GM12873 (cell line): ENCODE measurements at regions not wholly inside any gene's neighbourhood (a gene's known extent, or its start where the extent isn't known, plus 50 kb on each side); places are given as distances from the start of the nearest gene placed in this dataset.

Experiments
- TF ChIP-seq, protein P1 (sequence below): IDR thresholded peaks from 2 replicates; pipeline ENCODE4 v1.5.1; 2012; ENCODE audit warnings: low read depth, mild to moderate bottlenecking, moderate library complexity, low read length, control low read depth; ENCODE audit not compliant: insufficient read depth; ENCODE audit errors: missing control alignments

DNA sequence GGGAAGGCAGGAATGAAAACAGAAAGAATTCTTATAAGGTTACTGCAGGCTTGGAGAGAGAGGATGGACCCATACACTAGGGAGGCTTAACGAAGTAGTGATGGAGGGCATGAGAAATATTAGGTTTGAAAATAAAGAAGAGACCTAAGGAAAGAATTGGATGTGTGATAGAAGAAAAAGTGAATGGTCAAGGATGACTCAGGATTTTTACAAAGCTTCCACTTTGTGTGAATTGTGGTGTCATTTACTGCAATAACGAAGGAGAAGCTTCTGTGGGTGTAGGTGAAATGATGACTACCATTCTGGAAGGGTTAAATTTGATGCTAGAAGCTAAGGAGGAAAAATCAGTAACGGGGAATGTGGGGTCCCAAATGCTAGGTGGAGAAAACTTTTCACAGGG, 191.2 kb downstream of the UTRN start:
- TF ChIP-seq, protein P1, sequence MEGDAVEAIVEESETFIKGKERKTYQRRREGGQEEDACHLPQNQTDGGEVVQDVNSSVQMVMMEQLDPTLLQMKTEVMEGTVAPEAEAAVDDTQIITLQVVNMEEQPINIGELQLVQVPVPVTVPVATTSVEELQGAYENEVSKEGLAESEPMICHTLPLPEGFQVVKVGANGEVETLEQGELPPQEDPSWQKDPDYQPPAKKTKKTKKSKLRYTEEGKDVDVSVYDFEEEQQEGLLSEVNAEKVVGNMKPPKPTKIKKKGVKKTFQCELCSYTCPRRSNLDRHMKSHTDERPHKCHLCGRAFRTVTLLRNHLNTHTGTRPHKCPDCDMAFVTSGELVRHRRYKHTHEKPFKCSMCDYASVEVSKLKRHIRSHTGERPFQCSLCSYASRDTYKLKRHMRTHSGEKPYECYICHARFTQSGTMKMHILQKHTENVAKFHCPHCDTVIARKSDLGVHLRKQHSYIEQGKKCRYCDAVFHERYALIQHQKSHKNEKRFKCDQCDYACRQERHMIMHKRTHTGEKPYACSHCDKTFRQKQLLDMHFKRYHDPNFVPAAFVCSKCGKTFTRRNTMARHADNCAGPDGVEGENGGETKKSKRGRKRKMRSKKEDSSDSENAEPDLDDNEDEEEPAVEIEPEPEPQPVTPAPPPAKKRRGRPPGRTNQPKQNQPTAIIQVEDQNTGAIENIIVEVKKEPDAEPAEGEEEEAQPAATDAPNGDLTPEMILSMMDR = no peak

DNA sequence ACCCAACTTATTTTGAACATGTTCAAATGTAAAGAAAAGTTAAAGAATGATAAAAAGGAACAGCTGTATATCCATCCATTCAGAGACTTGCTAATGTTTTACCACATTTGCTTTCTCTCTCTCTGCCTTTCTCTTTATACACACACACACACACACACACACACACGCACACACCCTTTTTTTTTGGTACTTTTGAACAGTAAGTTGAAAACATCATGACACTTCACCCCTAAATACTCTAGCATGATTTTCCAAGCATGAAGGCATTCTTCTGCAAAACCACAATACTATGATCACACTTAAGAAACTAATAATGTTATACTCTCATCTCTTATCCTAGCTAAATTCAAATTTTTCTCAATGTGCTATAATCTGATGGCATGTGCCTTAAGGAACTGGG, 192.3 kb downstream of the UTRN start:
- TF ChIP-seq, protein P1 = no peak

DNA sequence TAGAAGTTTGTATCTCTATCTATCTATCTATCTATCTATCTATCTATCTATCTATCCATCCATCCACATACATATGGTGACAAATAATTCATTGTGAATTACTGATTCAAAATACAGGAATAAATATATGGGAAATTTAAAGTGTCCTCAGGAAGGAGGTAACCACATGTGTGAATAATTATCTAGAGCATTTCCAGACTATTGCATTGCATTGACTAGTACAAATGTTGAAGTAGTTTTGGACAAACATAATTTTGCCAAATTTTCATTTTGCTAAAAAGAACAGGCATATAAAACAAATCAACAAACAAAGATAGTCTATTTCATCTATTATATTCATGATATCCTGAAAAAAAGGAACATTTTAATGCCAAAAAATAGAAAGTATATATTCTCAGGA, 192.7 kb downstream of the UTRN start:
- TF ChIP-seq, protein P1 = no peak

DNA sequence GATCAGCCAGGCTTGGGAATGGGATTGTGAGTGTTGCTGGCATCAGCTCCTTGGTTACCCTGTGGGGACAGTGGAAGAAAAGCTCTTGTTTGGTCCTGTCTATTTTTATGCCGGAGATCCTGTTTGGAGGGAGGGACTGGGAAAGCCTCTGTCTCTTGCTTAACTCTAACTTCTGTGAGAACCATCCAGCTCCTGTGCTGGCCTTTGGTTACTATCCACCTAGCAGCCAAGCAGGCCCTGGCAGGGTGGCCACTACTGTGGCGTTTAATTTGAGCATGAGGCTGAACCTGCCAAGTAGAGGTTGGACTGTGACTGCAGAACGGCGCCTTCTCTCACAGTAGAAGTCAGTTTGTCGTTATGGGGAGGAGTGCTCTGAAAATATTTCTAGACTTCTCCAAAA, 193.3 kb downstream of the UTRN start:
- TF ChIP-seq, protein P1 = no peak

DNA sequence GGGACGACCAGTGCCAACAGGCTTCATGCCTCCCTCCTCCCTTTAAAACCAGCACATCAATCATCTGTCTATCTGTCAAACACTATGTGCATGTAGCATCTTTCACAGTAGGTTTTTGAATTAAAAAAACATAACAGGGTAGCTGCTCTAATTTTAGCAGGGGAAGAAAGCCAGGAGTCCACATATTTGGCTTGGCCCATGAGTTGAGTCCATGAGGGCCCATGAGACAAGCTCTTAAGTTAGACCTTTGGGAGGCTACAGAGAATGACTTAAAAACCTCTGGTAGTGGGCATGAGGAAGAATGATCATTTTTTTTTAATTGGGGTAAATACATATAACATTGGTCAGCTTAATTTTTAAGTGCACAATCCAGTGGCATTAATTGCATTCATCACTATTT, 194.9 kb downstream of the UTRN start:
- TF ChIP-seq, protein P1 = no peak

DNA sequence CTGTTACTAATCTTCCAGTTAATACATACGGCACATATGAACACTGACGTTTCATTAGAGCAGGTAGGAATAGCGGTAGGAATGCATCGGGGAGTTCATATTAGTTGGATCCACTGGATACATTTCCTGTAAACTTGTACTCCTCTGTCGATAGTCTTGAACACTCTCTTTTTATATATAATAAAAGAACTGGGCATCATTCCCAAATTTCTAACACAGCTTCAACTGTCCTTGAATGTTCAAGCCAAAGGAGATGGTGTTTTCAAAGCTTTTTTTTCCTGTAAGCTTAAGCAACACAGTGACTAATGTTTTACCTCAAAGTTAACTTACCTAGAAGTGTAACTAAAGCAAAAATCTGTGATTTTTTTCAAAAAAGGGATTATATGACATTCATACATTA, 195.3 kb downstream of the UTRN start:
- TF ChIP-seq, protein P1 = no peak

DNA sequence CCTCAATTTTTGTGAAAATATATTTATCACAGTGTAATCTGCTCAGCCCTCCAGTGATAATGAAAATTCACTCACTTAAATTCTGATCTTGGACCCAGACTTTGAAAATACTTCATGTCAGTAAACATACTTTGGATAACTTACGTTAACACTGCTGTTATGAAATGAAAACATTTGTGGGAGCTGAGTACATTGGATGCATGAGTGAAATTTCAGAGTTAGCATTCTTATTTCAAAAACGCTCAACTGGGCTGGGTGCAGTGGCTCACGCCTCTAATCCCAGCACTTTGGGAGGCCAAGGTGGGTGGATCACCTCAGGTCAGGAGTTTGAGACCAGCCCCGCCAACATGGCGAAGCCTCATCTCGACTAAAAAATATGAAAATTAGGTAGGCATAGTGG, 196.4 kb downstream of the UTRN start:
- TF ChIP-seq, protein P1 = no peak
